GM19438 (cell line): ENCODE measurements at regions not wholly inside any gene's neighbourhood (a gene's known extent, or its start where the extent isn't known, plus 50 kb on each side); places are given as distances from the start of the nearest gene placed in this dataset.
"Not testable (repeated sequence)": the region's sequence is repeated elsewhere in the genome, so short reads cannot be mapped to it uniquely, and the experiment has no call there.

Experiments
- ATAC-seq: cut with Tn5 transposase; IDR thresholded peaks from one replicate; pipeline ENCODE4 v1.9.1; 2021; ENCODE audit warnings: low read depth; ENCODE audit not compliant: unreplicated experiment

DNA sequence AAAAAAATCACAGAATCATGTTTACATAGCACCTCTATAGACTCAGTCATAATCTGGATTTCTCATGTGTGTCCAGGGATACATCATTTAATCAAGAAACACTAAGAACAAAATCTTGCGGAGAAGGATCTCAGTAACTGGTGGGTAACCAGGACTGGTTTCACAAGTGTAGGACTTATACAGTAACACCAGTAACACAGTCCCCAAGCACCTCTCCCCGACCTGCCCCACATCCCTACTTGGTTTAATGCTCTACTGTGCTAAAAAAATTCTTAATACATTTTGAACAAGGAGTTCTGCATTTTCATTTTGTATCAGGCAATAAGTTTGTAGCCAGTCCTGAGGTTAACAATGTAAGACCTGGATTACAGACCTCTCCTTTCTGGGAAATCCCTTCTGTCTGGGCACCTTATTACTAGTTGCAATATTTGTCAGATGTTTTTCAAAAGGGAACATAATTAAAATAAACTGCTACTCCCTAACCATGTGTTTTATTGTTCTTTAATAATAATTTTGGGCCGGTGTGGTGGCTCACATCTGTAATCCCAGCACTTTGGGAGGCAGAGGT is 57.6 kb upstream of the BBX start:
- no peak for ATAC-seq

DNA sequence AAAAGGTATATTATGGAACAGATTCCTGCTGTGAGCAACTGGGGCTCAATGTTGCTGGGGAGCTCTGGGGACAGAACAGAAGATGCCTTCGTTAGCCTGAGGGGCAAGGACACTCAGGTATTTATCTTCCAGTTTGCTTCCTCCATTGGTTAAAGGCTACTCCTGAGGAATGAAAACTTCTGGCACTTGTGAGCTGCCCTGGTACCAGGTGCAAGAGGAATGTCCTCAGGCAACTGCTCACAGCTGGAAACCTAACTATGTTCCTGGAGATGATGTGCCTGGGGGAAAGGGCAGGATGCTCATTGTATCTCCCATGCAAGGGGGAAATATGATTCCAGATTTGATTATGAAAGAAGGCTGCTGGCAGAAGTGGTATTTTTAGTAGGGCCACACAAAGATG is 54.0 kb upstream of the BBX start:
- ATAC-seq = no peak

DNA sequence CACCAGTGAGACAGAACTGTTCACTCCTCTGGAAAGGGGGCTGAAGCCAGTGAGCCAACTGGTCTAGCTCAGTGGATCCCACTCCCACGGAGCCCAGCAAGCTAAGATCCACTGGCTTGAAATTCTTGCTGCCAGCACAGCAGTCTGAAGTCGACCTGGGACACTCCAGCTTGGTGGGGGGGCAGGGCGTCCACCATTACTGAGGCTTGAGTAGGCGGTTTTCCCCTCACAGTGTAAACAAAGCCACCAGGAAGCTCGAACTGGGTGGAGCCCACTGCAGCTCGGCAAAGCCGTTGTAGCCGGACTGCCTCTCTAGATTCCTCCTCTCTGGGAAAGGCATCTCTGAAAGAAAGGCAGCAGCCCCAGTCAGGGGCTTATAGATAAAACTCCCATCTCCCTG is 52.3 kb upstream of the BBX start:
- ATAC-seq = not testable (repeated sequence)
